ENCODE measurements at regions not wholly inside any gene's neighbourhood (a gene's known extent, or its start where the extent isn't known, plus 50 kb on each side); places are given as distances from the start of the nearest gene placed in this dataset.

GRCh38 chr21:35329940-35330660 lies 281.0 kb upstream of the RUNX1 start:
- Mint-ChIP-seq H3K4me1 (no peaks in the 10 kb centered on the region), H3K27me3 (peaks cover 4 to 9% of the 10 kb centered on the region in 2 donors), H3K9me3 (peaks cover 0 to 4% (median 0%) of the 10 kb centered on the region in 5 donors), H3K27ac (no peak overlapping the region), H3K36me3 (peaks cover 0 to 9% (median 0%) of the 10 kb centered on the region in 3 donors), H3K4me3 (no peak overlapping the region)
- H3K4me3 ChIP-seq (ENCODE audit: low read length): no peak overlapping the region
- no peaks in the 10 kb centered on the region for H3K36me3 ChIP-seq (ENCODE audit: insufficient read depth, low read length)
- no peaks in the 10 kb centered on the region for H3K9me3 ChIP-seq (ENCODE audit: low read length)
- H3K4me1 ChIP-seq (ENCODE audit: insufficient read depth, low read length): no peaks in the 10 kb centered on the region
- no peak overlapping the region for H3K27ac ChIP-seq (ENCODE audit: low read depth, low read length)
- ChIA-PET POLR2A (no interaction called here), CTCF (interaction anchor here (0.8 kb wide), 1 partner anchor 8 kb away, joined by 3 read pairs; no protein-coding TSS in a partner anchor)
- no peaks in the 10 kb centered on the region for H3K27me3 ChIP-seq (ENCODE audit: insufficient read depth, low read length, poor library complexity, severe bottlenecking)
- DNase-seq: no peak

GRCh38 chr21:35328856-35329455 lies 279.9 kb upstream of the RUNX1 start:
- H3K27ac Mint-ChIP-seq: no peak overlapping the region
- Histone ChIP-seq H3K4me3 (ENCODE audit: low read length) (no peak overlapping the region), H3K9me3 (ENCODE audit: low read length) (no peaks in the 10 kb centered on the region), H3K4me1 (ENCODE audit: insufficient read depth, low read length) (no peaks in the 10 kb centered on the region), H3K27me3 (ENCODE audit: insufficient read depth, low read length, poor library complexity, severe bottlenecking) (no peaks in the 10 kb centered on the region), H3K27ac (ENCODE audit: low read depth, low read length) (no peak overlapping the region), H3K36me3 (ENCODE audit: insufficient read depth, low read length) (no peaks in the 10 kb centered on the region)
- H3K27me3 Mint-ChIP-seq: peaks cover 4 to 9% of the 10 kb centered on the region in 2 donors
- H3K36me3 Mint-ChIP-seq: peaks cover 0 to 9% (median 0%) of the 10 kb centered on the region in 3 donors
- H3K4me3 Mint-ChIP-seq: no peak overlapping the region
- POLR2A ChIA-PET: no interaction called here
- H3K9me3 Mint-ChIP-seq: peaks cover 0 to 4% (median 0%) of the 10 kb centered on the region in 5 donors
- CTCF ChIA-PET: interaction anchor here (1.2 kb wide), 1 partner anchor 10 kb away, joined by 3 read pairs; no protein-coding TSS in a partner anchor
- no peak for DNase-seq
- no peaks in the 10 kb centered on the region for H3K4me1 Mint-ChIP-seq

- Mint-ChIP-seq H3K4me1 (no peaks in the 10 kb centered on the region), H3K27ac (no peak overlapping the region), H3K9me3 (peaks cover 0 to 4% (median 0%) of the 10 kb centered on the region in 5 donors), H3K36me3 (peaks cover 0 to 8% (median 0%) of the 10 kb centered on the region in 3 donors), H3K27me3 (peaks cover 0 to 4% of the 10 kb centered on the region in 2 donors), H3K4me3 (no peak overlapping the region)
- ChIA-PET POLR2A (no interaction called here), CTCF (no interaction called here)
- Histone ChIP-seq H3K4me1 (ENCODE audit: insufficient read depth, low read length) (no peaks in the 10 kb centered on the region), H3K27me3 (ENCODE audit: insufficient read depth, low read length, poor library complexity, severe bottlenecking) (no peaks in the 10 kb centered on the region), H3K36me3 (ENCODE audit: insufficient read depth, low read length) (no peaks in the 10 kb centered on the region), H3K9me3 (ENCODE audit: low read length) (no peaks in the 10 kb centered on the region), H3K27ac (ENCODE audit: low read depth, low read length) (no peak overlapping the region), H3K4me3 (ENCODE audit: low read length) (no peak overlapping the region)
- DNase-seq: no peak
Observed at GRCh38 chr21:35326677-35327076, 277.6 kb upstream of the RUNX1 start.

GRCh38 chr21:35325953-35326352 lies 276.9 kb upstream of the RUNX1 start:
- Mint-ChIP-seq H3K27ac (no peak overlapping the region), H3K36me3 (peaks cover 0 to under 1% (median 0%) of the 10 kb centered on the region in 3 donors), H3K9me3 (no peaks in the 10 kb centered on the region), H3K4me3 (no peak overlapping the region), H3K4me1 (no peaks in the 10 kb centered on the region), H3K27me3 (peaks cover 0 to 4% of the 10 kb centered on the region in 2 donors)
- CTCF ChIA-PET: no interaction called here
- Histone ChIP-seq H3K36me3 (ENCODE audit: insufficient read depth, low read length) (no peaks in the 10 kb centered on the region), H3K27me3 (ENCODE audit: insufficient read depth, low read length, poor library complexity, severe bottlenecking) (no peaks in the 10 kb centered on the region), H3K27ac (ENCODE audit: low read depth, low read length) (no peak overlapping the region), H3K9me3 (ENCODE audit: low read length) (no peaks in the 10 kb centered on the region), H3K4me1 (ENCODE audit: insufficient read depth, low read length) (no peaks in the 10 kb centered on the region), H3K4me3 (ENCODE audit: low read length) (no peak overlapping the region)
- POLR2A ChIA-PET: no interaction called here
- DNase-seq: no peak

GRCh38 chr21:35324372-35325220 lies 275.5 kb upstream of the RUNX1 start:
- Mint-ChIP-seq H3K36me3 (no peaks in the 10 kb centered on the region), H3K4me1 (no peaks in the 10 kb centered on the region), H3K27me3 (peaks cover 0 to 7% of the 10 kb centered on the region in 2 donors), H3K27ac (no peak overlapping the region), H3K4me3 (no peak overlapping the region), H3K9me3 (no peaks in the 10 kb centered on the region)
- Histone ChIP-seq H3K27me3 (ENCODE audit: insufficient read depth, low read length, poor library complexity, severe bottlenecking) (no peaks in the 10 kb centered on the region), H3K4me3 (ENCODE audit: low read length) (no peak overlapping the region), H3K27ac (ENCODE audit: low read depth, low read length) (no peak overlapping the region), H3K36me3 (ENCODE audit: insufficient read depth, low read length) (no peaks in the 10 kb centered on the region), H3K9me3 (ENCODE audit: low read length) (no peaks in the 10 kb centered on the region), H3K4me1 (ENCODE audit: insufficient read depth, low read length) (no peaks in the 10 kb centered on the region)
- no peak for DNase-seq
- POLR2A ChIA-PET: no interaction called here
- CTCF ChIA-PET: no interaction called here

GRCh38 chr21:35323947-35324346 lies 274.8 kb upstream of the RUNX1 start:
- H3K4me1 ChIP-seq (ENCODE audit: insufficient read depth, low read length): no peaks in the 10 kb centered on the region
- POLR2A ChIA-PET: no interaction called here
- H3K36me3 ChIP-seq (ENCODE audit: insufficient read depth, low read length): no peaks in the 10 kb centered on the region
- Mint-ChIP-seq H3K9me3 (no peaks in the 10 kb centered on the region), H3K4me1 (no peaks in the 10 kb centered on the region), H3K27ac (no peak overlapping the region), H3K27me3 (peaks cover 0 to 7% of the 10 kb centered on the region in 2 donors), H3K4me3 (no peak overlapping the region), H3K36me3 (no peaks in the 10 kb centered on the region)
- no peak overlapping the region for H3K27ac ChIP-seq (ENCODE audit: low read depth, low read length)
- no peak for DNase-seq
- no peaks in the 10 kb centered on the region for H3K9me3 ChIP-seq (ENCODE audit: low read length)
- no peak overlapping the region for H3K4me3 ChIP-seq (ENCODE audit: low read length)
- CTCF ChIA-PET: no interaction called here
- H3K27me3 ChIP-seq (ENCODE audit: insufficient read depth, low read length, poor library complexity, severe bottlenecking): no peaks in the 10 kb centered on the region

- no peaks in the 10 kb centered on the region for H3K27me3 ChIP-seq (ENCODE audit: insufficient read depth, low read length, poor library complexity, severe bottlenecking)
- no peak overlapping the region for H3K27ac ChIP-seq (ENCODE audit: low read depth, low read length)
- ChIA-PET CTCF (no interaction called here), POLR2A (no interaction called here)
- H3K9me3 Mint-ChIP-seq: no peaks in the 10 kb centered on the region
- H3K36me3 Mint-ChIP-seq: no peaks in the 10 kb centered on the region
- peaks cover 1 to 4% of the 10 kb centered on the region in 2 donors for H3K27me3 Mint-ChIP-seq
- H3K4me1 ChIP-seq (ENCODE audit: insufficient read depth, low read length): no peaks in the 10 kb centered on the region
- DNase-seq: no peak
- no peak overlapping the region for H3K4me3 ChIP-seq (ENCODE audit: low read length)
- no peaks in the 10 kb centered on the region for H3K9me3 ChIP-seq (ENCODE audit: low read length)
- H3K4me1 Mint-ChIP-seq: no peaks in the 10 kb centered on the region
- no peak overlapping the region for H3K4me3 Mint-ChIP-seq
- H3K27ac Mint-ChIP-seq: no peak overlapping the region
- no peaks in the 10 kb centered on the region for H3K36me3 ChIP-seq (ENCODE audit: insufficient read depth, low read length)
Observed at GRCh38 chr21:35321322-35322200, 272.5 kb upstream of the RUNX1 start.

Measured in CD8-positive, alpha-beta memory T cell (primary cell).